Cardiac fibroblast (primary cell): ENCODE measurements at regions not wholly inside any gene's neighbourhood (a gene's known extent, or its start where the extent isn't known, plus 50 kb on each side); places are given as distances from the start of the nearest gene placed in this dataset.

ENCODE experiments used
- DNase-seq, 2 donors: peaks; one replicate each; pipeline versions ENCODE4 v3.0.0 to v3.0.0-alpha.2; 2010; ENCODE audit warnings: low read depth in 2 of 2
- H3K4me3 ChIP-seq, 2 donors: replicated peaks in 1 of 2; 1 replicate in 1 of 2; 2 replicates in 1 of 2; pipeline ENCODE4 v1.5.1; 2011; ENCODE audit warnings: low read depth in 2 of 2, low read length in 2 of 2, mild to moderate bottlenecking in 2 of 2, moderate library complexity in 1 of 2
- CTCF ChIP-seq: IDR thresholded peaks from one replicate; pipeline ENCODE4 v1.5.1; 2011; ENCODE audit warnings: low read depth, mild to moderate bottlenecking, low read length, inconsistent platforms

DNA sequence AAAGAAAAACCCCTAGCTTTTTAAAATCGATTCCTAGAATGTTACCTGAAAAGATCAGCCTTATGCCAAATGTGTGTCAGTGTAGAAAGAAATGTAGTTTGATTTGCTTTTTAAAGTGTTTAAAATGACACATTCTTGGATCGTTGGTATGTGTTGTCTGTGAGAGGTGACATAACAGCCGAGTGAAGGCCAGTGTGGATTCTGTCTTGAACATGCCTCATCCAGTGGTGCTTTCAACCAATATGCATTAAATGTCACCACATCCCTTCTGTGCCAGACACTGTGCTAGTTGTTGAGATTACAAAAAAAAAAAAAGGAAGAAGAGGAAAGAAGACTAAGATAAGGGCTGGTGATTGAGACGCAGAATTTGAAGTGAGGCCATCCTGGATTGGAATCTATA is 994.2 kb upstream of the TENM3 start:
- no peak overlapping the region for H3K4me3 ChIP-seq
- DNase-seq: no peak
- no peak for TF ChIP-seq CTCF

- no peak for TF ChIP-seq CTCF
- no peak for DNase-seq
- H3K4me3 ChIP-seq: no peak overlapping the region
Observed at GRCh38 chr4:181254771-181255170, 988.4 kb upstream of the TENM3 start.

DNA sequence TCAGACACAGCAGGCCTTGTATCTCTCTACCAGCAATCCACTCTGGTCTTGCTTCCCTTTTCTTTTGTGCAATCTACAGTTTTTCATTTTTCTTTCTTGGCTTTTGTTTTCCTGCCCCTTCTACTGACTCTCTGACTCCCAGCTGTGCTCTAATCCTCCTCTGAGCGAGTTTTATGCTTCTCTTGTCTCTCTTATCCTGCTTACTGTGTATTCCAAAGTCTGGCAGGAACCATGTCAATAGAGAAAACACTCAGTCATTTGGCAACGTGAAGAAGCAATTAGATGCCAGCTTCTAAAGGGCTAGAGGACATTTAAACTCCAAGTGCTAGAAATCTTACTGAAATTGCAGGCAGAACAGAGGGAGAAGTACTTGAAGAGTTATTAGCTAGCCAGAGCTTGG is 984.6 kb upstream of the TENM3 start:
- no peak overlapping the region for H3K4me3 ChIP-seq
- TF ChIP-seq CTCF: no peak
- no peak for DNase-seq

DNA sequence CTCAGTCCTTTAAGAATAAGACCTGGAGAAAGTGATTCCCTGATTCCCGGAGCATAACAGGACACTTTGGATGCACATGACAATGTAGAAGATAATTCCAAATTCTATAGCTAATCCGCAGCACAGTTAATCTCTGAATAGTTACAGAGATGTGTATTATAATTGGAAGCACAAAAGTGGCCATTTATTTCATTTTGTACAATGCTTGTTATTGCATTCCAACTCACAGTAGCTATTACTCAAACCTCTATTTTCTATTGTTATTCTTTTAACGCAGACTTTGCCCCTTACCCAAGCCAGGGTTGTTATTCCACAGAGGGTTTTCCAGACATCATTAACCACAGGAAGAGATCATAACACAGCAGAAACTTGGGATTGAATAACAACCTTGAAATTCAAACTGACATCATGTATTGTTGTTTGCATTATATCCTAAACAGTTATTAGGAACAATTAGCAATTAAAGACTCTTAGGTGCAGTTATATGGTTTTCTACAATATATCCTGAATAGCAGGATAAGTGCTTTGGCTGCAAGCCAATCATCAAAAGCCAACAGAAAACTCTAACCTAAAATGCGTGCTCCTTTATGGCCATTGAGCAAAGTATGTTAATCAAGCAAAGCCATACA is 984.0 kb upstream of the TENM3 start:
- no peak for TF ChIP-seq CTCF
- H3K4me3 ChIP-seq: no peak overlapping the region
- DNase-seq: no peak

DNA sequence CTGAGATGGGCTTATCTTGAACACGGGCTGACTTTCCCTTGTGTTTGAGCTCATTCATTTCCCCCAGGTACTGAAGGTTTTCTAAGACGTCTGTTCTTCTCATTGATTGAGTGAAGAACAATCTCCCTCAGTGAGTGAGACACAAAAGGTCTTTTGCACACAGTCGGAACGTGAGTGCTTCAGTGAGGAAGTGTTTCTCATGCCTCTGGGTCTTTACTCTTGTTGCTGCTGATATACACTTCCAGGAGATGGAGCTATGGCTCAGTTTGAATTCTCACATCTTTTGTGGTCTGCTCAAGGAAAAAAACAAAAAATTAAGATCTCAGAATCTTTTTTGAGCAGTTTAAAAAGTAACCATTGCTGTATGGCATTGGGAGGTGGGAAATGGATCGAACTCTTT is 981.9 kb upstream of the TENM3 start:
- no peak for TF ChIP-seq CTCF
- no peak for DNase-seq
- H3K4me3 ChIP-seq: no peak overlapping the region

- no peak for DNase-seq
- TF ChIP-seq CTCF: no peak
- H3K4me3 ChIP-seq: no peak overlapping the region
Observed at GRCh38 chr4:181264893-181265292, 978.3 kb upstream of the TENM3 start.

- no peak overlapping the region for H3K4me3 ChIP-seq
- DNase-seq: no peak
- no peak for TF ChIP-seq CTCF
Observed at GRCh38 chr4:181265370-181265769, 977.8 kb upstream of the TENM3 start.
